ENCODE measurements at regions not wholly inside any gene's neighbourhood (a gene's known extent, or its start where the extent isn't known, plus 50 kb on each side); places are given as distances from the start of the nearest gene placed in this dataset.
"Not testable (repeated sequence)": the region's sequence is repeated elsewhere in the genome, so short reads cannot be mapped to it uniquely, and the experiment has no call there.

- H3K9me2 ChIP-seq (ENCODE audit: insufficient read depth); H3K27ac ChIP-seq; H3K79me2 ChIP-seq (ENCODE audit: insufficient read depth); H3K9me3 ChIP-seq (ENCODE audit: low read depth); H3K27me3 ChIP-seq (replicated peaks; ENCODE audit: insufficient read depth); H3K4me1 ChIP-seq (ENCODE audit: insufficient read depth); H3K36me3 ChIP-seq (ENCODE audit: low read depth); in situ Hi-C loops (cut with MboI); H3F3A ChIP-seq (ENCODE audit: insufficient read depth); H4K20me1 ChIP-seq (ENCODE audit: insufficient read depth): not testable (repeated sequence)
- 74 to 82% methylated on average over 6 of the region's 6 CpGs for WGBS, 2 experiments (ENCODE audit: low coverage in 1 of 2, low lambda C conversion rate in 2 of 2, missing lambda C conversion rate in 2 of 2)
- H3K4me3 ChIP-seq, result peak overlapping the region; percentile 85
- peak; percentile 0 for DNase-seq
- H3K9ac ChIP-seq, result peak overlapping the region; percentile 73
- peak overlapping the region; percentile 80 for H3K4me2 ChIP-seq (ENCODE audit: unreplicated experiment)
- H2AFZ ChIP-seq, result peak overlapping the region; percentile 91
Measured at GRCh38 chr6:26957399-26958127, 289.9 kb upstream of the PRSS16 start.

- H3K27me3 ChIP-seq (replicated peaks; ENCODE audit: insufficient read depth); H3K9me2 ChIP-seq (ENCODE audit: insufficient read depth); H3K36me3 ChIP-seq (ENCODE audit: low read depth); H3K27ac ChIP-seq; H3F3A ChIP-seq (ENCODE audit: insufficient read depth); H2AFZ ChIP-seq; in situ Hi-C loops (cut with MboI); H3K9ac ChIP-seq; H3K4me2 ChIP-seq (ENCODE audit: unreplicated experiment); H4K20me1 ChIP-seq (ENCODE audit: insufficient read depth); H3K4me1 ChIP-seq (ENCODE audit: insufficient read depth); H3K9me3 ChIP-seq (ENCODE audit: low read depth); H3K79me2 ChIP-seq (ENCODE audit: insufficient read depth); H3K4me3 ChIP-seq: not testable (repeated sequence)
- peak; percentile 21 for DNase-seq
Measured at GRCh38 chr6:26961236-26961635, 286.3 kb upstream of the PRSS16 start.

GRCh38 chr6:27002447-27002846 is 245.1 kb upstream of the PRSS16 start:
- TF ChIP-seq EZH2 (IDR thresholded peaks at IDR 0.05; ENCODE audit: insufficient read depth, poor library complexity, severe bottlenecking) (no peak), EZH2phosphoT487 (IDR thresholded peaks at IDR 0.05; ENCODE audit: insufficient read depth, low read depth) (no peak)
- no peak overlapping the region for H3K27ac ChIP-seq

GRCh38 chr6:27007020-27007419 is 240.5 kb upstream of the PRSS16 start:
- TF ChIP-seq EZH2 (IDR thresholded peaks at IDR 0.05; ENCODE audit: insufficient read depth, poor library complexity, severe bottlenecking) (no peak), EZH2phosphoT487 (IDR thresholded peaks at IDR 0.05; ENCODE audit: insufficient read depth, low read depth) (no peak)
- Histone ChIP-seq H3K9me3 (ENCODE audit: low read depth) (no peaks in the 10 kb centered on the region), H3K79me2 (ENCODE audit: insufficient read depth) (no peaks in the 10 kb centered on the region), H3K9me2 (ENCODE audit: insufficient read depth) (no peaks in the 10 kb centered on the region), H3K27me3 (replicated peaks; ENCODE audit: insufficient read depth) (no peaks in the 10 kb centered on the region), H3K4me1 (ENCODE audit: insufficient read depth) (no peaks in the 10 kb centered on the region), H4K20me1 (ENCODE audit: insufficient read depth) (no peaks in the 10 kb centered on the region), H2AFZ (no peak overlapping the region), H3K9ac (no peak overlapping the region), H3K4me3 (no peak overlapping the region), H3K27ac (no peak overlapping the region), H3K4me2 (ENCODE audit: unreplicated experiment) (no peak overlapping the region), H3K36me3 (ENCODE audit: low read depth) (no peaks in the 10 kb centered on the region), H3F3A (ENCODE audit: insufficient read depth) (no peaks in the 10 kb centered on the region)
- no peak for DNase-seq
- in situ Hi-C loops (cut with MboI), result no loop called here
- 23 to 24% methylated on average over 2 of the region's 2 CpGs for WGBS, 2 experiments (ENCODE audit: low coverage in 1 of 2, low lambda C conversion rate in 2 of 2, missing lambda C conversion rate in 2 of 2)

More at GRCh38 chr6:27002447-27002846, 245.1 kb upstream of the PRSS16 start:
- no peaks in the 10 kb centered on the region for H3K36me3 ChIP-seq (ENCODE audit: low read depth)
- H3K4me2 ChIP-seq (ENCODE audit: unreplicated experiment), result no peak overlapping the region
- WGBS, 2 experiments (ENCODE audit: low coverage in 1 of 2, low lambda C conversion rate in 2 of 2, missing lambda C conversion rate in 2 of 2), result 90 to 95% methylated on average over 14 to 15 of the region's 15 CpGs
- H3K9me2 ChIP-seq (ENCODE audit: insufficient read depth), result no peaks in the 10 kb centered on the region
- no peaks in the 10 kb centered on the region for H3F3A ChIP-seq (ENCODE audit: insufficient read depth)
- no peaks in the 10 kb centered on the region for H4K20me1 ChIP-seq (ENCODE audit: insufficient read depth)
- no peaks in the 10 kb centered on the region for H3K9me3 ChIP-seq (ENCODE audit: low read depth)
- H3K4me1 ChIP-seq (ENCODE audit: insufficient read depth), result no peaks in the 10 kb centered on the region
- no peaks in the 10 kb centered on the region for H3K27me3 ChIP-seq (replicated peaks; ENCODE audit: insufficient read depth)
- no peak overlapping the region for H2AFZ ChIP-seq
- H3K4me3 ChIP-seq, result no peak overlapping the region
- no peak for DNase-seq
- in situ Hi-C loops (cut with MboI), result no loop called here
- no peaks in the 10 kb centered on the region for H3K79me2 ChIP-seq (ENCODE audit: insufficient read depth)
- H3K9ac ChIP-seq, result no peak overlapping the region

DNA sequence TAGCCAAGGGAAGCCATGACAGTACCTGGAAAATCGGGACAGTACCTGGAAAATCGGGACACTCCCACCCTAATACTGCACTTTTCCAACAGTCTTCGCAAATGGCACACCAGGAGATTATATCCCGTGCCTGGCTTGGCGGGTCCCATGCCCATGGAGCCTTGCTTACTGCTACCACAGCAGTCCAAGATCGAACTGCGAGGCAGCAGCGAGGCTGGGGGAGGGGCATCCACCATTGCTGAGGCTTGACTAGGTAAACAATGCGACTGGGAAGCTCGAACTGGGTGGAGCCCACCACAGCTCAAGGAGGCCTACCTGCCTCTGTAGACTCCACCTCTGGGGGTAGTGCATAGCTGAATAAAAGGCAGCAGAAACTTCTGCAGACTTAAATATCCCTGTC is 238.9 kb upstream of the PRSS16 start:
- in situ Hi-C loops (cut with MboI); H3K36me3 ChIP-seq (ENCODE audit: low read depth); H3K4me1 ChIP-seq (ENCODE audit: insufficient read depth); H3K79me2 ChIP-seq (ENCODE audit: insufficient read depth); H2AFZ ChIP-seq; H3K9ac ChIP-seq; H3K27ac ChIP-seq; H3K9me3 ChIP-seq (ENCODE audit: low read depth); H3K4me3 ChIP-seq; H3K9me2 ChIP-seq (ENCODE audit: insufficient read depth); H3K4me2 ChIP-seq (ENCODE audit: unreplicated experiment); DNase-seq; H3F3A ChIP-seq (ENCODE audit: insufficient read depth); H3K27me3 ChIP-seq (replicated peaks; ENCODE audit: insufficient read depth); H4K20me1 ChIP-seq (ENCODE audit: insufficient read depth): not testable (repeated sequence)
- WGBS, 2 experiments (ENCODE audit: low coverage in 1 of 2, low lambda C conversion rate in 2 of 2, missing lambda C conversion rate in 2 of 2), result 73 to 74% methylated on average over 10 of the region's 10 CpGs

- H4K20me1 ChIP-seq (ENCODE audit: insufficient read depth); H3K27me3 ChIP-seq (replicated peaks; ENCODE audit: insufficient read depth): not testable (repeated sequence)
- 56 to 65% methylated on average over 2 of the region's 2 CpGs for WGBS, 2 experiments (ENCODE audit: low coverage in 1 of 2, low lambda C conversion rate in 2 of 2, missing lambda C conversion rate in 2 of 2)
Measured at GRCh38 chr6:27014053-27014452, 233.4 kb upstream of the PRSS16 start.

More at GRCh38 chr6:27014053-27014452, 233.4 kb upstream of the PRSS16 start:
- H3K9me2 ChIP-seq (ENCODE audit: insufficient read depth); H3F3A ChIP-seq (ENCODE audit: insufficient read depth); in situ Hi-C loops (cut with MboI); H3K4me1 ChIP-seq (ENCODE audit: insufficient read depth); DNase-seq; H3K4me3 ChIP-seq; H3K79me2 ChIP-seq (ENCODE audit: insufficient read depth); H3K36me3 ChIP-seq (ENCODE audit: low read depth); H3K27ac ChIP-seq; H3K9me3 ChIP-seq (ENCODE audit: low read depth); H3K4me2 ChIP-seq (ENCODE audit: unreplicated experiment); H3K9ac ChIP-seq; H2AFZ ChIP-seq: not testable (repeated sequence)

All from GM23248 (cell line).